ENCODE measurements at regions not wholly inside any gene's neighbourhood (a gene's known extent, or its start where the extent isn't known, plus 50 kb on each side); places are given as distances from the start of the nearest gene placed in this dataset.
A peak's percentile ranks its signal among the peaks of the same experiment; 100 is the strongest.

DNA sequence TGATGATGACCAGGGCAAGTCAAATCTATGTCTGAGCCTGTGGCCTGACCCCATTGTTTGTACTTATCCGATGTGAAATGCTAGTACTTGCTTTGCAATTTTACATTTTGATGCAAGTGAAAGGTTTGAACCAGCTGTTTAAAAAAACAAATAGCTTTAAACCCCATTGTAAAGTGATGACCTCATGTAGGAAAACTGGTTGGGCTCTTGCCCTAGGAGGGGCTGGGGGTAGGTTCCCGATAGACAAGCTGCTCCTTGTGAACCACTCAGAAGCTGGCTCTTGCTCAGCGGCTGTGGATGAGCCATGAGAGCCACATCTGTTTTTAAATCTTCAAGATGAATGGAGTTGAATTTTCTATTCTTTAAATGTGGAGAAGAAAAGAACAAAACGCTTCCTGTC, 185.3 kb downstream of the WDR11 start:
- DNase-seq = no peak

DNA sequence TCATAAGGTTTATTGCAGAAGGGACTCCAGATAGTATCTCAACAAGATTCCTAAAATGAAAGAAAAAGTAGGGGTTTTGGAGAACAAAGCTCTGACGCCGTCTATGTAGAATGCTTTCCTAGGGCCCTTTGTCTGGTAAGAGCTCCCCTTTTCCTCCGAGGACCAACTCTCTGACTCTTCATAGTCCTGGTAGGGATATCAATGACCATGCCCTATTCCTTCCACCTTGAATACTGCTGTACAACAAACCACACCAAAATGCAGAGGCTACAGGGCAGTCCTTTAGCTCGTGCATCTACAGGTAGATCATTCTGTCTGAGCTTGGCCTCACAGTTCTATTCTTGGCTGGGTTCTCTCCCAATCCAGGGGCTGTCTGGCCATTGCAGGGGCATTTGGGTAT, 190.3 kb downstream of the WDR11 start:
- DNase-seq = no peak

DNA sequence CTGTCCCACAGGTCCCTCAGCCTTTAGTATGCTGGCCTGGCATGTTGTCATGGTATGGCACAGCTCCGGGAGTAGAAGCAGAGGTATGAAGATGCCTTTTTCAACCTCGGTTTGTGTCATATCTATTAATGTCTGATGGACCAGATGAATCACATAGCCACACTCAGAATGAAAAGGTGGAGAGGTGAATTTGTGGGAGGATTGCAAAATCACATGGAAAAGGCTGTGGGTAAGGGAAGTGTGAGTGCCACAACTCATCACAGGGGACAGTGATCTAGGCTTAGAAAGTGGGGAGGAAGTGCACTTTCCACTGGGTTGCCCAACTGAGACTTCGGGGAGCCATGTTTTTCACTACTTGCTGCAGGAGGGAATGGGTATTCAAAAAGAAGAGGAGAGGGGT, 190.7 kb downstream of the WDR11 start:
- DNase-seq = no peak

DNA sequence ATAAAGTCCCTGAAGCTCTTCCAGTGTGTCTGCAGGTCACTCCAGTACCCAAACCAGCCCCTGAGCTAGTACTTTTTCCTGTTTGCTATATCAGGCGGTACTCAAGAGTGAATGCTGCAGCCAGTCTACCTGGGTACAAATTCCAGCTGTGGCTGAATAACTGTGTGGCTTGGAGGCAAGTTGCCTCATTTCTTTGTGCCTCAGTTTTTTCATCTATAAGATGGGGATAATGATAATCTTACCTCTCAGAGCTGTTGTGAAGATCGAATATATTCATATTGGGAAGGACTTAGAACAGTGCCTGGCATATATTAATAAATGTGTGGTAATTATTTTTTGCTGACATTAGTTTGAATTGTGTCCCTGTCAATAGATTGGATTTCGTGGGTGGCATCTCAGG, 191.2 kb downstream of the WDR11 start:
- no peak for DNase-seq

DNA sequence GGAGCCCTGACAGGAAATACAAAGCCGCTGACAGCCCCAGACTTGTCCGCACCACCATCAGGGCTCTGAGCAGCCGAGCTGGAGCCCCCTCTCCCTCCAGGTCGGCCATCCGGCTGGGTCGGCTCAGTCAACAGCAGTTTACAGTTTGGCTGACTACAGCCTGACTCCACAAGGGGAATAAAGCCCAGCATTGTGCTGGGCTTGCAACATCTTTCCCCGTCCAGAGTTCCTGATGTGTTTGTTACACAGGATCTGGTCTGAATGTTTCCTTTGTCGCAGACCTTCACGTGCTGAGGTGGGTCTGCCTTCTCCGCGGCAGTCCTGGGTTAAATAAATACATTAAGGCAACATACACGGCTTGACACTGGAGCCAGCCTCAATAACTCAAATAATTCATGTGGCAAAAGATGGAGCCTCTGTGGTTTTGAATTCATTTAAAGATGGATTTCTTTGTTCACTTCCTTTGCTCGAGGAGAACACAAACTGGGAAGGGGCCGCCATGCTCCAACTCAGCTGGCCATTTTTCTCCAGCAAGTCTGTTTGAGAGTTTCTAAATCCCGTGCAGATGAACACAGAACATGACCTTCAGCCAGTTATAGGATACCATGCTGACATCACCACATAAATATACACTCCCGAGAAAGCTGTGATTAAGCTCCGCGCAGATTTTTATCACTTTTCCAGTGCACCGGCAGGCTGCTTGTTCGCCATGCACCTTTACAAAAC, 192.1 kb downstream of the WDR11 start:
- peak; percentile 51 for DNase-seq

DNA sequence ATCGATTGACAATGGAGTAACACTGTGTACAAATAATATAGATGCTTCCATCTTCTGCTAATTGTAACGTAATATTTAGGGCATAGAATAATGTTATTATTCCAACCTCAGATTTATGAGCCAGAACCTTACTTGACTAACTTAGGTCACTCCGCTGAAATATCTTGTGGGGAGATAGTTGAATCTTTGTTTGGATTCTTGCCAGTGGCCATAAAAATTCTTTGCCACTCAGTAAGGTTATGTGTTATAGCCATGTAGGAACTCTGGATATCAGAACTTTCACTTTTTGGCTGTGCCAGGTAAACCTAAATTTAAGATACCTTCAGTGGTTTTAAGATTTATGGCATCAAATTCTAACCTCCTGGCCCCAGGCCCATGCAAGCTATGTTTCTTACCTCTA, 197.6 kb downstream of the WDR11 start:
- DNase-seq = no peak

DNA sequence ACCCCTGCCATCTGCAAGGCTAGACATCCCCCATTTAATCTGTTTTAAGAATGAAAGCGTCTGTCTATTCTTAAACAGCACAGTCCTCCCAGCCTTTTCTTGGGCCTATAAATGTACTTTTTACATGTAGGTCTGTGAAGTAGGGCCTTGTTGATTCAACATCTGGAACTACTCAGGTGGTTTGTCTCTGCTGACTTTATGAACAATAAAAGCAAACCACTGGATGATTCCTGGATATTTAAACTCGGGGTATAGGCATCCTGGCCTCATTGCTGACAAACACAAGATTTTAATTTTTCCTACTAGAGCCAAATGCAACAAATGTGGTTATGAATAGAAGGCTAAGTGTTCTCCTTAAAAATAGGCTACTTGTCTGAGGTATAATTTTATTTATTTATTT, 198.3 kb downstream of the WDR11 start:
- no peak for DNase-seq

DNA sequence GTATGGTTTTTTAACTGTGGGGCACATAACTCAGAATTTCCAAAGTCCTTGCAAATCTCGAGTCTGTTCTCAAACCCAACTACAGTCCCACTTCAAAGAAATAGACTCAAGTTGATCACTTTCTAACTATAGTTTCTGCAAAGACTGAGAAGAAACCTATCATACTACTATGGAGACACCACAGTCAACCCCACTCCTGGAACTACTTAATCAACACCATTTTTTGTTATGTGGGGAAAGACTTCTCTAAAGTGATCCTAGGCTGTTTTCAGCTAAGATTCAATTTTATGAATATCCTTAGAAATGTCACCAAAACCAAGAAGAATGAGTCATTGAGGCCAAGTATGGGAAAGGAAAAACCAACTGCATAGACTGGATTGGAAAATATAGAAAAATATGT, 198.8 kb downstream of the WDR11 start:
- no peak for DNase-seq

DNA sequence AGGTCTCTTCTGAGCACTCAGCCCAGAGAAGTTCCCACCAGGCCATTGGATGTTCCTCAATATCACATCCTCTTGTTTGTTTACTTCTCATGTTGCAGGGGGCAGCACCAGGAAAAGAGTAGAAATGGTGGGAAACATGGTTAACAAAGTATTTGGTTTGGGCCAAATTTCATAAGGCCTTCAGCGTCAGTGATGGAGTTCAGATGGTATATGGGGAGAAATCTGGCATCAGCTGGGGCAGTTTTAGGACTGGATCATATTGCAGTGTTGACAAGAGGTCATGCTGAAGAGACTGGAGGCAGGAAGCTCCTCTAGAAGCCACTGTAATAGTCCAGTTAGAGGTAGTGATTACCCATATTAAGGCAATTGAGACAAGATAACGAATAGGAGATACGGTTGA, 200.0 kb downstream of the WDR11 start:
- no peak for DNase-seq

DNA sequence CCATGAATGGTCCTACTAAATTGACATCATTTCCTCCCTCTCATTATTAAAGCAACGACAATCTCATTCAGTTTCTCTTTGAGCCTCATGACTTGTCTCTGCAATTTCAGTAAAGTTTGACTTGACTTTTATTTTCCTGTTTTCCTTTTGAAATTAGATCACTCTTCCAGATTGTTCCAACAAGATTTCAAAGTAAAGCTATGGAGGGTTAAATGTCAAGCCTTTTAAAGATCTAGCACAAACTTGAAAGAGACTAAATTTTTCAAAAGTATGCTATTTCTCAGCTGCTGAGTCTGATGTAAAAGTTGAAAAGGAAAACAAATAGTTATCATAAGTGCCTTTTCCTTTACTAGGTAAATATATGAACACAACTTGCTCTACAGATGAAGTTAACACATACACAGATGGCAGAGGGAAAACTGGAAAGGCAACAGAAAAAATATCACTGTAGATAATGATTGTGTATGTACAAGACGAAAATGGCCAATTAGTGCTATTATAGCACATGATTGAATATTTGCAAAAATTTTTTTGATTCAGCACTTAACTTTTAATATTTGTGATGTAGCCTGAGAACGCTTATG, 200.6 kb downstream of the WDR11 start:
- no peak for DNase-seq

DNA sequence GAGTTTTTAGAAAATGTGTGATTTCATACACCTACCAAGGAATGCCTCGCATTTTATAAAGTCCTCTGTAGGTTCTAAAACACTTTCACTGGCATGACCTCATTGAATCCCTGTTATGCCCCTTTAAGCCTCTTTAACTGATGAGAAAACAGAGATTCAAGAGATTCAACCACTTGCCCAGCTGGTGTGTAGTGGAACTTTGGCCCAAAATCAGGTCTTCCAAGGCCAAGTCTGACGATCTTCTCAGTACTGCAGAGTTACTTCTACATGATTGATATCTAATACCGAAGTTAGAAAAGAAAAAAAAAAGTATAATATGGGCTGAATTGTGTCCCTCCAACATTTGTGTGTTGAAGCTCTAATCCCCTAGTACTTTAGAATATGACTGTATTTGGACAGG, 202.0 kb downstream of the WDR11 start:
- DNase-seq = no peak

DNA sequence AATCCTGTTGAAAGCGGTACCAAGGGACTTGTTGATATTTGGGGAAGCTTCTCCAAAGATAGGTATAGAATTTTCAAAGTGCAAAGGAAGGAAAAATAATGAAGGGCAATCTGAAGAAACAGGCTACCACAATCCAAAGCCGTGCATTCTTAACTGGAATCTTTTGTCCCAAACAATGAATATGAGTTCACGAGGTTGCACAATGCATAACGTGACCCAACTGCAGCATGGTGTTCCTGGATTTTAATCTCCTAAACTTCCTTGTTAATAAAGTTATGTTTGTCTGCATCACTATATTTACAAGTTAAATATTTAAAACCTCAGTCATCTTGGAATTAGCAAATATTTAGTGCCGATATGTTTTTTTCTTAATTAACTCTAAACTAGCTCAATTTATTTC, 203.7 kb downstream of the WDR11 start:
- DNase-seq = no peak

DNA sequence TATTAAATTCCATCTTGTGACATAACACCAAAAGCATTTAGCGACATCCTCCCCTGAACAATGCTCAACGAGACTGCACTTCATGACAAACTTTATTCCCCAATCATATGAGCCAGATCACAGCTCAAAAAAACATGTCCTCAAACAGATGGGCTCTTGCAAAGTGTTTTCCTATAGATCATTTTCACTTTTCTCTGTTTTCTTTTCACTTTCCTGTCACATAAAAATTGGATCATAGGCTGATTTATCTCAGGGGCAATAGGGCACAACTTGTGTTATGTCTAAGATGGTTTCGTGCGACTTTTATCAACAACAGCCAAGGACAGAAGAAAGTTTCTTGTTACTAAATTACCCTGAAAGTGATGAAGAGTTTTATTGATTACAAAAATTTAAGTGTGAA, 206.1 kb downstream of the WDR11 start:
- no peak for DNase-seq

DNA sequence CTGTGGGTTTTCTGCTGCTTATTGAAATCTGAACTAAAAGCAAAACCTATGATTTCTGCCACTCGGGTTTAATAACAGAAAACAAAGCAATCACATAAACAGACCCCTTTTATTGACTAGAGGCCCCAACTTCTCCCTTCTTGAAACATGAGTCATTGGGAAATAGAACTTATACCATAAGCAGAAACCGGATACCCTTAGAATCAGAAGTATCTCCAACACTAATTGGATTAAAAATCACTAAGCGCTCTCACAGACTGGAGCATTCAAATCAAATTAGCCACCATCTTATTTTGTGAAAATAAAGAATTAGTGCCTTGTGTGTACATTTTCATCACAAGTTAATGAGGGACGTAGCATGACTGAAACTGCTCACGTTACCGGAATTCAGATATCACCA, 206.9 kb downstream of the WDR11 start:
- no peak for DNase-seq

DNA sequence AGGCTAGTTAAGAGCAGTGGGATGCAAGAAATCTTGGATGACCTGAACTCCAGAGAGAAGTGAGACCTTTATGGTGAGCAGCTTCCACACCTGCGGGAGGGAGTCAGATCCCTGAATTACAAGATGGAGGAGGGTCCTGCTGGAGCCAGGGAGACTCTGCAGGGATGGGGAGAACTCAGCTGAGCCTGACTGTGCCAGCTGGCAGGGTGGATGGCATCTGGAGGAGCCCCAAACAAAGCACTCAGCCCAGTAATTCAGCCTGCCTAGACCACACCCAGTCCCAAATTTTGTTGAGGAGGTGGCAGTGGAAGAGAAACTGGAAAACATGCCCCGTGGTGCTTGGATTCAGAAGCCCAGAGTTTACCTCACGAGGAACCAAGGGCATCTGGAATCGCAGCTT, 208.2 kb downstream of the WDR11 start:
- DNase-seq = peak; percentile 15

DNA sequence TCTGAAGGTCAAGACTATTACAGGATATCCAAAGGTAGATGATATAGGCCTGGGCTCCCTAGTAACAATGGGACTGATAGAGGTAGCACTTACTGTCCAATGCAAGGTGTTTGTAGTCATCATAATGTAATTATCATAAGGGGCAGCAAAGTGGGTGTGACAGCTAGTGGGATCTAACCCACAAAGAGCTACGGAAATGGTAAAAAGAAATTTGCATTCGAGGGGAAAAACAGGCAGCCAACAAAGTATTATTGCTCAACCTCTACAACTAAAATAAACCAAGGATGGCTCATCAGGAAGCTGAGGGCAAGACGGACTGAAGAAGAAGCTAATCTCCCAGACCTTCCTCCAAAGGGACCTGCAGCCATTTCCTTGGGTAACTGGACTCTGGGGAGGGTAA, 211.0 kb downstream of the WDR11 start:
- no peak for DNase-seq

DNA sequence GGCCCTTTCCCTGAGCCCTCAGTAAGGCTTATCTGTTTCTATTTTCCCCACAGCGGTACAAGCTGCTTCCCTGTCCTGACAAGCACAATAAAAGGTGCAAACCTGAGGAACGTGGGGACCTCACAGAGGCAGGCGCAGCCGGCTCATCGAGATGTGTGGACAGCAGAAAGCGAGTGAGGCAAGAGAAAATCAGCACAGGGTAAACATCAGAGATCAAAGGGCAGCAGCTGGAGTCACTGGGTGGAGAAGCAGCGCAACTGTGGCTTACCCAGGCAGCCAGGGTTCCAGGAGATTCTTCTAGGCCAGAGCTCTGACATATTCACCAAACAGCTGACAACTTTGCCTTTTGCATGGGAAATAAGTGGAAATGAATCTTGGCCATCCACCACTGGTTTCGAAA, 212.6 kb downstream of the WDR11 start:
- peak; percentile 1 for DNase-seq

DNA sequence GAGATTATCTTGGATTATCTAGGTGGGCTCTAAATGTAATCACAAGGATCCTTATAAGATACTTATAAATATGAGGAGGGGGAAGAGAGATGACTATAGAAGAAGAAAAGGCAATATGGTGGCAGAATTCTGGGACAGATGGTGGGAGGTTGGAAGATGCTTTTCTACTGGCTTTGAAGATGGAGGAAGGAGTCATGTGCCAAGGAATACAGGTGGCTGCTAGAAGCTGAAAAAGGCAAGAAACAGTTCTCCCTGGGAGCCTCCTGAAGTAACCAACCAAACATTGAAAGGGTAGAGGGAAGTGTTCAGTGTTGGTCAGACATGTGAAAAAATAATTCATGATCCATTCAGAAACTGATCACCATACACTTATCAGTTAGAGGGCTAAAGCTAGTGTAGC, 213.3 kb downstream of the WDR11 start:
- no peak for DNase-seq

DNA sequence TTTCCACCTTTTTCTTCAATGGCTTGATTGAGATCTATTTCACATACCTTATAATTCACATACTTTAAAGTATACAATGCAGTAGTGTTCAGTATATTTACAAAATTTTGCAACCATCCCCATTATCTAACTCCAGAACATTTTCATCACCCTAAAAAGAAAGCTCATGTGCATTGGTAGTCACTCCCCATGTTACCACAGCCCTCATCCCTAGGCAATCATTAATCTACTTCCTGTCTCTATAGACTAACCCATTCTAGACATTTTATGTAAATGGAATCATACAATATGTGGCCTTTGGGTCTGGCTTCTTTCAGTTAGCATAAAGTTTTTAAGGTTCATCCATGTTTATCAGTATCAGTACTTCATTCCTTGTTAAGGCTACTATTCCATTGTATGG, 214.2 kb downstream of the WDR11 start:
- no peak for DNase-seq

DNA sequence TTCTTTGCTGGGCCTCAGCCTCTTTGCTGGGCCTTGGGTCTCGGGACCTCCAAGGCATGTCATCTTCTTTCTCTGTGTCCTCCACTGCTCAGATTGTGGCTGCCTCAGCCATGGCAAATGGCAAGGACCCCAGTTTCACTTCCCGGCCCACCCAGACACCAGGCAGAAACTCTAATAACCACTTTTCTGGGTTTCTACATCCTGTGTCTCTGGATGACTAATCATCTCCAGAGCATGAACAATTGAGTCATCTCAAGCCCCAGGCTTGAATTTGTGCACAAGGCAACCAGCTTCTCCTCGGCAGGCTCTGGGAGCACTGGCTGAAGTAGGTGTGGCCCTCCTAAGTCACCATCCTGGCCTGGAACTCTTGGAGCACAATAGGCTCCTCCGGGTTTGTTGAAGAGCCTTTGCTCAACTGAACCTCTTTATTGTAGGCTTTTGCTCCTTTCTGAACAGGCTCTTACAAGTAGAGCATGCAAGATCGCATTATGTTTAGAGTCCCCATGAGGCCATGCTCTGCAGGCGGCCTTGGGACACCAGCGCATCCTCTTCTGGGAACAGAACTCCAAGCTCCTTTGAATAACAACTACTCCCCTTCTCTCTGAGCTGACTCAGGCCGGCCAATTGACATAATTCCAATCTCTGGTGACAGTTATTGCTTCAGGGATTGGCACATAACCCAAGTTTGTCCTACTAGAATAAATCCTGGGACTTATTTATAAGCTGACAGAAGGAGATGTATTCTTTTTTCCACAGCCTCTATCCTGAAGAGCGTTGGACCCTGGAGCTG, 218.1 kb downstream of the WDR11 start:
- DNase-seq = no peak

DNA sequence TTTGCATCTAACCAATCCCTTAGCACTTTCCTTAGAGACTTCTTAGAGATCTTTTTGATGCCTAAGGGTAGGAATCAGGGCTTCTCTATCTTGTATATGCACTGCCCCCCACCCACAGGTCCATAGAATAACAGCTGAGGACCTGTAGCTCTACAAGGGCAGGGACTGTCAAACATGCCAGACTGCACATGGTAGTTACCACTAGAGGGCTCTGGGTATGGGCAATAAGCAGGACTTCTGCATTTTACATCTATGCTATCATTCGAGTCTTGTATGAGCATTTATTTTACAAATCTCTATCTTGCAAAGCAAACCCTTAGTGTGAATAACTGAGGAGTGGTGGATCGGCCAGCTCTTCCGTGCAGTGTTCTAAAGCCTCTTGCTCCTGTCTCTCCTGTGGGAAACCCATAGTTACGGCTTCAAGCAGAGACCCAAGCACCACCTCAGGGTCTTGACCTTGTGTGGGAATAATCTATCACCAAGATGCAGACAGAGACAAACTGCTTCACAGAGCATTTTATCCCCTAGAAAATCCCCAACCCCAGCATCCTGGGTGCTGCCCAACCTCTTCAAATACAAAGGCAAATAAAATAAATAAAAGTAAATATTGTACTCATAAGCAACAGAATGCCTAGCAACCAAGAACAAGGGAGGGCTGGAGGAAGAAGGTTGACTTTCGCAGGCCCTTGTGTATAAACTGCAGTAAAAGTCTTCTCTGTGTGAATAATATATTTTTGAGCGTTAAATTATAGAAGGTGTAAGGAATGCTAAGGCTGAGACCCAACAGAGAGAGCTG, 219.3 kb downstream of the WDR11 start:
- DNase-seq = peak; percentile 40

DNA sequence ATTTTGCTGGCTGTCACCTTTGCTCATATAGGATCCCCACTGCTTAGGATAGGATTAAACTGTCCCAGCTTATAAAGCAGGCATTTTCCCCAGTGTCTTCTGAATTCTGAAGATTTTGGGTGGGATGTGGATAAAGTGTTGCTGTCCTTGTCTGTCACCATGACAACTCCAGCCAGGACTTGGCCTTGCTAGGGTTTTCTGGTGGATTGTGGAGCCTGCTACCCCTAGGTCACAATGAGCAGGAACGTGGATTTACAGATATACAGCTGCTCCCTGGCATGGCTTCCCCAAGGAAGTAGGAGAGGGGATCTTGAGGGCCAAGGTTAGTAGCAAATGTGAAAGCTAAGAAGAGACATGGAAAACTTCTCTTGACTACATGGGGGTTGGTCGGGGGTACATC, 220.7 kb downstream of the WDR11 start:
- DNase-seq = no peak

DNA sequence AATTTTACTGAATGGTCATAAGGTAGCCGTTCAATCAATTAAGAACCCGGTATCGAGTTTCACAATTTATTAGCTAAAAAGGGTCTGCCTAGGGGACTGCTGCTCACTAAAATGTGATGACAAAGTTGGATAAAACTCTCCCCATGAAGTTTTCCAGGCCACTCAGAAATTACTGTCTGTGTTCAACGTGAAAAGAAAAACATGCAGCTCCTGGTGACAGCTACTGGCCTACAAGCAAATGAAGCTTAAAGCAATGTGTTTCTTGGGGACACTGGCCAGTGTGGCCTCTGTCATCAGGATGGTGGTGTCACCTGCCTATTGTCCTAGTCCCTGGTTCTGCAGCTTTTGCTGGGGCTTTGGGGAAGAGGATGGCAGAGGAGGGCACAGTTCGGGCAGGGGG, 222.6 kb downstream of the WDR11 start:
- no peak for DNase-seq

All from NCI-H69 (cell line).